Activated CD8-positive, alpha-beta memory T cell treated with anti-CD3 and anti-CD28 coated beads for 1 hour (primary cell): ENCODE measurements at regions not wholly inside any gene's neighbourhood (a gene's known extent, or its start where the extent isn't known, plus 50 kb on each side); places are given as distances from the start of the nearest gene placed in this dataset.
"Not testable (repeated sequence)": the region's sequence is repeated elsewhere in the genome, so short reads cannot be mapped to it uniquely, and the experiment has no call there.

ENCODE experiments used
- DNase-seq, 2 donors: peaks; one replicate each; pipeline ENCODE4 v3.0.0-alpha.2; 2020; ENCODE audit warnings: low read depth in 1 of 2; ENCODE audit errors: extremely low read depth in 1 of 2

DNA sequence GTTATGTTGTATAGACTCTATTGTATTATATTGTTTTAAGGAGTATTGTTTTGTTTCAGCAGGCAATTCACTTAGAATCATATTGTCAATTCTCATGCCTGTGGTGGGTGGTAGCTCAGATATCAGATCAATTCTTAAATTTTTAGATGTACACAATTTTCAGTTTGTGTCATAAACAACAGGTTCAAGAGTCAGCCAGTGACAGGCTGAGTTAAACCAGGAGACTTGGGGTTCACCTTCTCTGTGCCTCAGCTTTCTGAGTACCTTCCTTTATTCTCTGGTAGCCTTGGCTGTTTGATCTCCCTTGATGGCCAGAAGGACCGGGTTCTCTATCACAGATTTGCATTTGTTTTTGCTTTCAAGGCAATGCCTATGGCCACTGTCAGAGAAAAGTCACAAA lies 199.9 kb upstream of the KCNMB2 start:
- DNase-seq: no peak

DNA sequence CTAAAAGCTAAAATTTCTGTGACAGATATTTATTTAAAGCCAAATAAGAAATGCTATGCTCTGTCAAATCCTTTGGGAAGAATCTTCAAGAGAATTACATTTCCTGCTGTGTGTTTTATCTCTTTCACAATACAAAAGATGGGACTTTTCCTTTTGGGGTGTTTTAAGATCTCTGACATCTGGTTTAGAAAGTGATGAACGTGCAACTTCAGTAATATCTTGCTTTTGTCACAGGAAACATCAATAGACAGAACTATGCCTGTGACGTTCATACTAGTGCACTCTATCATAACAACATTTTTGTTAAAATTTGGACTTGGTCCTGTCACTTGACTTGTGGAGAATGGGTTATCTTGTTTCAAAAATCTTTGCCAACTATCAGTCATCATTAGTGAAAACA lies 195.7 kb upstream of the KCNMB2 start:
- no peak for DNase-seq

DNA sequence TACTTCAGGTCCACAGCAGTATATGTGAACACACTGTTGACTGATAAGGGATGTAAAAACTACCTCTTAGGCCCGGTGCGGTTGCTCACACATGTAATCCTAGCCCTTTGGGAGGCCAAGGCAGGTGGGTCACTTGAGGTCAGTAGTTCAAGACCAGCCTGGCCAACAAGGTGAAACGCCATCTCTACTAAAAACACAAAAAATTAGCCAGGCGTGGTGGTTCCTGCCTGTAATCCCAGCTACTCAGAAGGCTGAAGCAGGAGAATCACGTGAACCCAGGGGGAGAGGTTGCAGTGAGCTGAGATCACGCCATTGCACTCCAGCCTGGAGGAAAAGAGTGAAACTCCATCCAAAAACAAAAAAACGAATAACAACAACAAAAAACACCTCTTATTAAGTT lies 194.6 kb upstream of the KCNMB2 start:
- DNase-seq: no peak

DNA sequence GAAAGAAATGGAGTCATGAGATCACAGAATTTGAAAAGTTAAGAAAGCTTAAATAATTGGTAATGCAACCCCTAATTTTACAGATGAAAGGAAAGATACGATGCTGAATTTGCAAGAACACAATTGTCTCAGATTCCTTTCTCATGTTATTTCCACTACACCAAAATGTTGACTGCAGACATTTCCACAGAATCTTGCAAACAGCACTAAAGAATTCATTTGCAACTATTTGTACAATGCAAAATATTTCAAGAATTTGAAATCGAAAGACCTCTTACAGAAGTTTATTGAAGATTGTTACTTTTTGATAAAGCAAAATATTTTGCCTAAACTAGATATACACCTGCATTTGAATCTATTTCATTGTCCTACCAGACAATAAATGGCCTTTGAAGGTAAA lies 194.1 kb upstream of the KCNMB2 start:
- no peak for DNase-seq

DNA sequence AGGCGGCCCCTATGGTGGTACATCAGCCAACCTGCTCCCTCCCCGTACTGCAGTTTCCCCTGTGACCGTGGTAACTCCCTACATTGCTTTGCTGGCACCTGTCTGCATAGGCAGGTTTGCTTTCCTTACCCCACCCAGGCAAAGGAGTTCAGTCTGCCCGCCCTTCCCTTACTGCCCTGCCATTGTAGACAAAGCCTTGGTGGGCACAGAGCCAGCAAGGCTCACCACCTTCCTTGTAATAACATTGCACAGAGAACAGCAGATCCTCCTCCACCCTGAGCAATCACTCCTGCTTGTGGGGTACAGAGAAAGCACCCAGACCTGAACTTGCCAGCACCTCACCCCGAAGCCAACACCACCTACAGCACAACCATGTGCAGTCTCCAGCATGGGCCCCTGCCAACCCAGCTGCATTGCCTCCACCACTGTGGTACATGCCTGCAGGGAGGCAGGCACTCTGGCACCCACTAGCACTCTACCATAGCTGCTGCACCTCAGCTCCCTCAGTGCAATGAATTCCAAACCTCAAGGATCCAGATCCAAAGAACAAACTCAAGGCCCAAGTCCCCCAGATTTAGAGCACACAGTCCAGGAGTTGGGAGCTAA lies 192.7 kb upstream of the KCNMB2 start:
- no peak for DNase-seq

DNA sequence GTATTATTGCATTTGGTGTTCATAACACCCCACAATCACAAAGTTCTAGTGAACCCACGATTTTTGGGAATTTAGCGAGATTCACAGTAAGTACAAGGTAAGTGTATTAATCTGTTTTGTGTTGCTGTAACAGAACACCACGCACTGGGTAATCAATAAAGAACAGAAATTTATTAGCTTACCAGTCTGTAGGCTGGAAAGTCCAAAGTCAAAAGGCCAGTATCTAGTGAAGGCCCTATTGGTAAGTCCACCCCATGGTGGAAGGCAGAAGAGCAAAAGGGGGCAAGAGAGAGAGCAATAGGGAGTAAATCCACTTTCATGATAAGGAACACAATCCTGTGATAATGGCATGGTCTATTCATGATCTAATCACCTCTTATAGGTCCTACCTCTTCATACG lies 190.3 kb upstream of the KCNMB2 start:
- DNase-seq: no peak

DNA sequence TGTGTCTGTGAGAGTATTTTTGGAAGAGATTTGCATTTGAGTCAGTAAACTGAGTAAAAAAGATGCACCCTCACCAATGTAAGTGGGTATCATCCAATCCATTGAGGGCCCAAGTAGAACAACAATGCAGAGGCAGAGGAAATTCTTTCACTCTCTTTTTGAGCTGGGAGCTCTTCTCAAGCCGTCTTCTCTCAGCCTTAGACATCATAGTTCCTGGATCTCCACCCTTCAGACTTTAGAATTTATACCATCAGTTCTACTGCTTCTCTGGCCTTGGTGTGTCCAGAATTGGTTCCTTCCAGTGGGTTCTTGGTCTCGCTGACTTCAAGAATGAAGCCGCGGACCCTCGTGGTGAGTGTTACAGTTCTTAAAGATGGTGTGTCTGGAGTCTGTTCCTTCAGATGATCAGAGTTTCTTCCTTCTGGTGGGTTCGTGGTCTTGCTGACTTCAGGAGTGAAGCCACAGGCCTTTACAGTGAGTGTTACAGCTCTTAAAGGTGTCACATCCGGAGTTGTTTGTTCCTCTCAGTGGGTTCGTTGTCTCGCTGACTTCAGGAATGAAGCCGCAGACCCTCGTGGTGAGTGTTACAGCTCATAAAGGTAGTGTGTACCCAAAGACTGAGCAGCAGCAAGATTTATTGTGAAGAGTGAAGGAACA lies 187.5 kb upstream of the KCNMB2 start:
- not testable (repeated sequence) for DNase-seq

DNA sequence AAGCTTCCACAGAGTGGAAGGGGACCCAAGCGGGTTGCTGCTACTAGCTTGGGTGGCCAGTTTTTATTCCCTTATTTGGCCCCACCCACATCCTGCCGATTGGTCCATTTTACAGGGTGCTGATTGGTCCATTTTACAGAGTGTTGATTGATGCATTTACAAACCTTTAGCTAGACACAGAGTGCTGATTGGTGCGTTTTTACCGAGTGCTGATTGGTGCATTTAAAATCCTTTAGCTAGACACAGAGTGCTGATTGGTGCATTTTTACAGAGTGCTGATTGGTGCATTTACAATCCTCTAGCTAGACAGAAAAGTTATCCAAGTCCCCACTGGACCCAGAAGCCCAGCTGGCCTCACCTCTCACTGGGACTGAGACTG lies 187.0 kb upstream of the KCNMB2 start:
- DNase-seq: not testable (repeated sequence)

DNA sequence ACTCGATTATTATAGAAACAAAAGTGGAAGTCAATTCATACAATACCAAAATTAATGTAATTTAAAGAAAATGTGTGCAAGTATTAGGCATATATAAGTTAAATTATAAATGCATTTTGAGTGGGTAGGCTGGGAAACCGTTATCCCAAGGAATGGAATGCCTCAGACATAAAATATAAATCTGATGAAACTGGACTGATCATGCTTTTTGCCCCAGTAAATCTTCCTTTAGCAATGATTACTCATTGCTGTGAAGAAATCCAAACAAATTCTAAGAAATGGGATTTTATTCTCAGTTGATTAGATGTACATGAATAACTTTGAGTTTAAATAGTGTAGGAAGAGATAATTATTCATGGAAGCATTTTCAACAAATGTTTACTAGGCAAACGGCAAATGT lies 185.5 kb upstream of the KCNMB2 start:
- no peak for DNase-seq

DNA sequence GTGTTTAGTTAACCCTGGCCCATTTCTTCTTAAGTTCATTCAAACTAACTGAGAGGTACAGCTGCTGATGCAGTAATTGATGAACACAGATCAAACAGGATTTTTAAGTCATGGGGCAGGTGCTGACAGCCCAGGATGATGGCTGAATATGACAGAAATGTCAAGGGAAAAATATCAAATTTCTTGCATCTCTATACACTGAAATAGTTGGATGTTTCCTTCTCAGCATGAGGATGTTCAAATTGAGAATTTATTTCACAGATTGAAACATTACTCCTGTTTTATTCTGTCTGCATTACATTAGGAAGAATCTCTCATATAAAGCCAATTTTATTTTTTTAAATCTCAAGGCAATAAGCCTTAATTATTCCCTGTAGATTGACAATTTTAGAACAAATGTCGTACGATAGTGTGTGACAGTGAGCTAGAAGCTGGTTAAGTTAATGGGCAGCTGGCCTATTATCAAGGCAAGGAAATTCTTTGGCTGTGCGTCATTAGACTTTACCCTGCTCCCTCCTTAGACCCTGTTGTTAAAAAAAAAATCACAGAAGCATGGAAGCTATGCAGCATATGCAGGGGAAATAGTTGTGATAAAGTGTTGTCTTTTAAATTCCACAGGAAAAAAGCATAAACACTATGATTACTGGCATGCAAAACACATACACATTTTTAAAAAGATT lies 183.8 kb upstream of the KCNMB2 start:
- DNase-seq: no peak

DNA sequence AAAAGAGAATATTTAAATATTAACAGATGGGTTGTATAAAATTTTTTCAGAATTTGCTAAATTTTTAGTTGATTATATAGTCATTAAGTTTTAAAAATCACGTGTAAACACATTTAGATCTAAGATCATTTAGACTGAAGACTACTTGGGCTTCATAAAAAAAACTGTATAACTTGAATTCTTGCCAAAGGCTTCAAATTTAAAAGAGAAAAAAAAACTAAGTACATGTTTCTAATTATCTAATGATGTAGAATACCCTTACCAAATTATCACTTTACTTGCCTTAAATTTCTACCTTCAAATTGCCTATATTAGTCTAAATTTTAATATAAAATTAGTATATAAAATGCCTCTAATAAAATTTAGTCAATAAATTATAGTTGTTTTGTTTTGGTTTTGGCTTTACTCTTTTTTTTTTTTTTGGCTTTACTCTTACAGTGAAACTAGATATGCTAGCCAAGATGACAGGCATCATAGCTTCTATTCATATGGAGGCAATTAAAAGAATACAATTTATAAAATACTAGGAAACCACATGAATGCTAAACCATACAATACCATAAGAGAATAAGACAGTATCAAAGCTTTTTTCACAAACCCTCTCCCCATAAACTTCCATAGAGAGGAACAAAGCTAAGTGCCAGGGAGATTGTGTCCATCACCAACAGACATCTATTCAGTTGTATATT lies 183.1 kb upstream of the KCNMB2 start:
- DNase-seq: no peak

DNA sequence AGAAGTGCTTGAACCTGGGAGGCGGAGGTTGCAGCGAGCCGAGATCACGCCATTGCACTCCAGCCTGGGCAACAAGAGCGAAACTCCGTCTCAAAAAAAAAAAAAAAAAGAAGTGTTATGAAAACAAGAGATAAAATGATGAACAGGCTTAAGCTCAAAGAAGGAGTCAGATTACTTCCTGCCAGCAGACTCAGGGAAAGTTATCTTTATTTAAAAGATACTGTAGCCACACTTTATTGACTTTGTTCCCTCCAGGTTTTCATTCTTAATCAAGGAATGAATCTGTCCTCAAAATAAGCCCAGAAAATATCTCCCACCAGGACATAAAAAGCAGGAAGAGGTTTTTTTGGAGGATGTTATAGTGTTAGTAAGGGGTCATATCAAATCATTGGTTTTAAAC lies 176.5 kb upstream of the KCNMB2 start:
- no peak for DNase-seq

DNA sequence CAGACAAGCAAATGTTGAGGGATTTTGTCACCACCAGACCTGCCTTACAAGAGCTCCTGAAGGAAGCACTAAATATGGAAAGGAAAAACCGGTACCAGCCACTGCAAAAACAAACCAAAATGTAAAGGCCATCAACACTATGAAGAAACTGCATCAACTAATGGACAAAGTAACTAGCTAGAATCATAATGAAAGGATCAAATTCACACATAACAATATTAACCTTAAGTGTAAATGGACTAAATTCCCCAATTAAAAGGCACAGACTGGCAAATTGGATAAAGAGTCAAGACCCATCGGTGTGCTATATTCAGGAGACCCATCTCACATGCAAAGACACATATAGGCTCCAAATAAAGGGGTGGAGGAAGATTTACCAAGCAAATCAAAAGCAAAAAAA lies 173.2 kb upstream of the KCNMB2 start:
- DNase-seq: not testable (repeated sequence)

DNA sequence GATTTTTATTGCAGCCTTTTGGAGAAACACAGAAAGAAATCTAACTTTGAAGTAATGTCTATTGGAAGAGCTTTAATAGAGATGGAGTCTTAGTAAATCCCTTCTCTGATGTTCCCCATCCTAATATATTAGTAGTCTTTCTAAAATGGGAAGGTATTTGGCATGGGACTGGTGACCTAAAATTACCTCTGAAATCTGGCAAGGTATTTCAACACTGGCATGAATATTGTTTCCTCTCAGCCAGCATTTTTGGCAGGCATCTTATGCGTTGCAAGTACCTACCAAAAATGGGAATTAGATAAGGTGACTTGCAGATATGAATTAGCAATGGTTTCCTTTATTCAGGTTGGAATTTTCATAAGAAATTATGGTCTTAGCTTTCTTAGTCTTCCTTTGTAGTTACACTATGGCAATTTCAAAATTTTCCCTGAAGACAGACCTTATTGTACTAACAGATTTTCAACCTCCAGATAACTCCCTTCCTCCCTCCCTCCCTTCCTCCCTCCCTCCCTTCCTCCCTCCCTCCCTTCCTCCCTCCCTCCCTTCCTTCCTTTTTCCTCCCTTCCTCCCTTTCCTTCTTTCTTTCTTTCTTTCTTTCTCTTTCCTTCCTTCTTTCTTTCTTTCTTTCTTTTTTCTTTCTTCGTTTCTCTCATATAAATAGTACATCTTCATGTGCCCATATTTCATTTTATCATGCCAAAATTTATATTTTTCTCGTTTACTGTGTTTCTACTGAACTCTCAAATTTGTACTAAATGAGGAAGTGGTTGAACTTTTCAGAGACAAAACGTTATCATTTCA lies 168.2 kb upstream of the KCNMB2 start:
- no peak for DNase-seq

DNA sequence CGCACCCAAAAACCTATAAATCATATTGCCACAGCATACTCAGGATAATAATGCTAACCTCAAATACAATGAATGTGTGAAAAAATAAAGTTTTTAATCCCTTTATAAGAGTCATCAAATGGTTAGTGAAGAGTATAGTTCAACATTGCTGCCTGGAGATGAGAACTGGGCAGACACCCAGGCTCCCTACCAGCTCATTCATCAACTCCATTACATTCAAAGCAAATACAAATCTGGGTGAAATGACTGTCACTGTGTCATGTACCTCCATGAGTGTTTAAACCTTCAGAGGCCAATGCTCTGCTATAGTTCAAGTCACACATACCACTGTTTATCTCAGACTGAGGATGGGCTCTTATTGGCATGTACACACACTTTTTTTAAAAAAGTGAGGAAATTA lies 167.2 kb upstream of the KCNMB2 start:
- no peak for DNase-seq

DNA sequence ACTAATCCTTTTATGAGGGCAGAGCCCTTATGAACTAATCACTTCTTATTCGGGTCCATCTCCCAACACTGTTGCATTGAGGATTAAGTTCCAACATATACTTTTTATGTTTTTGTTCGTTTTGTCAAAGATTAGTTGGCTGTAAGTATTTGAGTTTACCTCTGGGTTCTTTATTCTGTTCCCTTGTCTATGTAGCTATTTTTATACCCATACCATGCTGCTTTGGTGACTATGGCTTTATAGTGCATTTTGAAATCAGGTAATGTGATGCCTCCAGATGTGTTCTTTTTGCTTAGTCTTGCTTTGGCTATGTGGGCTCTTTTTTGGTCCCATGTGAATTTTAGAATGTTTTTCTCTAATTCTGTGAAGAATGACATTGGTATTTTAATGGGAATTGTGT lies 166.4 kb upstream of the KCNMB2 start:
- no peak for DNase-seq

DNA sequence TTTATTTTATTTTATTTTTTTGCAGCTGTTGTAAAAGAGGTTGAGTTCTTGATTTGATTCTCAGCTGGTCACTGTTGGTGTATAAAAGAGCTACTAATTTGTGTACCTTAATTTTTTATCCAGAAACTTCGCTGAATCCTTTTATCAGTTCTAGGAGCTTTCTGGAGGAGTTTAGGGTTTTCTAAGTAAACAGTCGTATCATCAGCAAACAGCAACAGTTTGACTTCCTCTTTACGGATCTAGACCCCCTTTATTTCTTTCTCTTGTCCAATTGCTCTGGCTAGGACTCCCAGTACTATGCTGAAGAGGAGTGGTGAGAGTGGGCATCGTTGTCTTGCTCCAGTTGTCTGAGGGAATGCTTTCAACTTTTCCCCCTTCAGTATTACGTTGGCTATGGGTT lies 165.8 kb upstream of the KCNMB2 start:
- no peak for DNase-seq

DNA sequence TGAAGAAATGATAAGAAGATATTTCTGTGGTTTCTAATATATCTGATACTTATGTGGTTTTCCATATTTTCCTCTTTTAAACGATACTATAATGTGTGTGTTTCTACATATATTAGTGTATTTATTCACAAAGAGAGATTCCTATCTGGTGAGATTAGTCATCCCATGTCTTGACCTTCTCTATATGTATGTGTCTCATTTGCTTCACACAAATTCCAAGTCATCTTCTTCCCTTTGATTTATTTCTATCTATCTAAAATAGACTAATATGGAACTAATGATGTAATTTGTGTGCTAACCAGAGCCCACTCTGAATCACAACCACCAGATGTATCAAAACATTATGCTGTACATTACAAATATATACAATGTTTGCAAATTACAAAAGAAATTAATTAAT lies 154.7 kb upstream of the KCNMB2 start:
- no peak for DNase-seq

DNA sequence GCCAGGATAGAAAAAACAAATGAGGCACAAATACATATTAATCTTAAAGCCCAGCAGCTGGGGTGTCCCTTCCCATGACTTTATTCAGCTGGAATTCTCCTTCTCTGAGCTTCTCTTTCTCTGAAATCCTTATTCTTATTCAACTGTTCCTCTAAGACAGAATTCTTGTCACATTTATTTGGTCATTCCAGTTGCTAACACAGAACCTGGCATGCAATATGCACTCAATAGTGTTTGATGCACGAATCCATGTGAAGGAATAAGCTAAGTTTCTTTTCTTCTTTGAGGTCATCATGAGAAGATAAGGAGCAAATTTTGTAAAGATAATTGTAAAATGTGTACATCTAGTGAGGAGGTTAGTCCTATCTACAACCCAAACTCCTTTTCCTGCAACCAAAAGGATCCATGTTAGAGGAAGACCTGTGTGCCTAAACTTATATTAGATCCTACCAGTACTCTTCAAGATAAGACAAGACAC lies 154.2 kb upstream of the KCNMB2 start:
- DNase-seq: no peak

DNA sequence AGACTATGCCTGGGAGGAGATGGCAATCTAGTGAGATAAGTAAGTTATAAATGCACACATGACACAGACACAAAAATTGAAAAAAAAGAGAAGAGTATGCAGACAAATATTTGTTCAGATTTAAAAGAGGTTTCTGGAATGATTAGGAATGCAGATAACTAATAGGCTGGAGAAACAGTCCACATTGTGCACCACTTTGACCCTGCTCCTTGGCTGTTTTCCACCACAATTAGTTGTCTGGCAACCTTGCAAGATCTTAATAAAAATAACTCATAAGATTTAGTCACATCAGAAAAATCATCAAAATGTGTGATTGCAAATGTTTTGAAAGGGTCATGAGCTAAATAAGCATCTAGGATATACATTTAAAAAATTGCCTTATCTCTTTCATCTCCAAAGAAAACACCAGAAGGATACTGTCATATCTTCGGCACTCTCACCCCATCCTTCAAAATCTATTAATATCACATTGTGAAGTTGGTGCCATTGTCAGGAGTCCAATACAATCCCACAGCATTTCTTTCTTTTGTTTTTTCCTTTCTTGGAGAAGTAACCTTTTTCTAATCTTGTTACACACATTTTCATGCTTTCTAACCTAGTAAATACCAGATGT lies 153.7 kb upstream of the KCNMB2 start:
- no peak for DNase-seq
